Smooth muscle cell (in vitro differentiated cells): ENCODE measurements at regions not wholly inside any gene's neighbourhood (a gene's known extent, or its start where the extent isn't known, plus 50 kb on each side); places are given as distances from the start of the nearest gene placed in this dataset.

Experiments
- DNase-seq: peaks from one replicate; lab custom pipeline; 2025; ENCODE audit not compliant: unreplicated experiment; lab: John Stamatoyannopoulos, UW
- H2AFZ ChIP-seq: fragments of 200-600 bp; sonication (generic); 2 replicates; pipeline ENCODE4 v1.6.0; 2016; ENCODE audit warnings: antibody characterized with exemption, low read depth, mild to moderate bottlenecking
- H3F3A ChIP-seq: fragments of 200-600 bp; sonication (generic); 2 replicates; pipeline ENCODE4 v1.6.0; 2017; ENCODE audit warnings: antibody characterized with exemption, low read depth
- H3K27ac ChIP-seq: fragments of 200-600 bp; sonication (generic); 2 replicates; pipeline ENCODE4 v1.5.1; 2016; ENCODE audit warnings: low read depth, mild to moderate bottlenecking
- H3K27me3 ChIP-seq: fragments of 200-600 bp; sonication (generic); 2 replicates; pipeline ENCODE4 v1.6.1; 2016; ENCODE audit warnings: low read depth, mild to moderate bottlenecking
- H3K36me3 ChIP-seq: fragments of 200-600 bp; sonication (generic); 2 replicates; pipeline ENCODE4 v1.5.1; 2016; ENCODE audit warnings: low read depth
- H3K4me1 ChIP-seq: fragments of 200-600 bp; sonication (generic); 2 replicates; pipeline ENCODE4 v1.5.1; 2016; ENCODE audit warnings: low read depth
- H3K4me2 ChIP-seq: fragments of 200-600 bp; sonication (generic); 2 replicates; pipeline ENCODE4 v1.6.0; 2016; ENCODE audit warnings: mild to moderate bottlenecking
- H3K4me3 ChIP-seq: fragments of 200-600 bp; sonication (generic); 2 replicates; pipeline ENCODE4 v1.5.1; 2016; ENCODE audit warnings: mild to moderate bottlenecking
- H3K79me2 ChIP-seq: fragments of 200-600 bp; sonication (generic); 2 replicates; pipeline ENCODE4 v1.6.0; 2016; ENCODE audit warnings: low read depth, mild to moderate bottlenecking
- H3K9ac ChIP-seq: fragments of 200-600 bp; sonication (generic); 2 replicates; pipeline ENCODE4 v1.6.0; 2016; ENCODE audit warnings: low read depth
- H3K9me3 ChIP-seq: fragments of 200-600 bp; sonication (generic); replicated peaks from 2 replicates; pipeline ENCODE4 v1.5.1; 2016; ENCODE audit warnings: low read depth
- H4K20me1 ChIP-seq: fragments of 200-600 bp; sonication (generic); 2 replicates; pipeline ENCODE4 v1.6.0; 2016; ENCODE audit warnings: low read depth
- CTCF ChIP-seq: fragments of 200-600 bp; sonication (generic); IDR thresholded peaks from 2 replicates; pipeline ENCODE4 v1.5.1; 2017; ENCODE audit warnings: borderline replicate concordance, mild to moderate bottlenecking, antibody characterized with exemption; ENCODE audit not compliant: insufficient read depth, poor library complexity, severe bottlenecking
- WGBS: methylation state at CpG from one replicate; pipeline ENCODE4 v1.1.7; 2016; ENCODE audit warnings: low lambda C conversion rate; 5-methylcytosine and 5-hydroxymethylcytosine counted together

- Histone ChIP-seq H3K27ac (no peak overlapping the region), H3K4me2 (no peak overlapping the region), H3K4me3 (no peak overlapping the region), H3K4me1 (no peaks in the 10 kb centered on the region), H4K20me1 (no peaks in the 10 kb centered on the region), H3K27me3 (peaks cover 3% of the 10 kb centered on the region), H3K9me3 (no peaks in the 10 kb centered on the region), H3F3A (no peaks in the 10 kb centered on the region), H3K79me2 (no peaks in the 10 kb centered on the region), H2AFZ (no peak overlapping the region), H3K9ac (no peak overlapping the region), H3K36me3 (no peaks in the 10 kb centered on the region)
- no peak for DNase-seq
- TF ChIP-seq CTCF: no peak
- WGBS: 74% methylated on average over 3 of the region's 3 CpGs
These were observed 207.0 kb downstream of the BARHL2 start for GRCh38 chr1:90510143-90510542.

DNA sequence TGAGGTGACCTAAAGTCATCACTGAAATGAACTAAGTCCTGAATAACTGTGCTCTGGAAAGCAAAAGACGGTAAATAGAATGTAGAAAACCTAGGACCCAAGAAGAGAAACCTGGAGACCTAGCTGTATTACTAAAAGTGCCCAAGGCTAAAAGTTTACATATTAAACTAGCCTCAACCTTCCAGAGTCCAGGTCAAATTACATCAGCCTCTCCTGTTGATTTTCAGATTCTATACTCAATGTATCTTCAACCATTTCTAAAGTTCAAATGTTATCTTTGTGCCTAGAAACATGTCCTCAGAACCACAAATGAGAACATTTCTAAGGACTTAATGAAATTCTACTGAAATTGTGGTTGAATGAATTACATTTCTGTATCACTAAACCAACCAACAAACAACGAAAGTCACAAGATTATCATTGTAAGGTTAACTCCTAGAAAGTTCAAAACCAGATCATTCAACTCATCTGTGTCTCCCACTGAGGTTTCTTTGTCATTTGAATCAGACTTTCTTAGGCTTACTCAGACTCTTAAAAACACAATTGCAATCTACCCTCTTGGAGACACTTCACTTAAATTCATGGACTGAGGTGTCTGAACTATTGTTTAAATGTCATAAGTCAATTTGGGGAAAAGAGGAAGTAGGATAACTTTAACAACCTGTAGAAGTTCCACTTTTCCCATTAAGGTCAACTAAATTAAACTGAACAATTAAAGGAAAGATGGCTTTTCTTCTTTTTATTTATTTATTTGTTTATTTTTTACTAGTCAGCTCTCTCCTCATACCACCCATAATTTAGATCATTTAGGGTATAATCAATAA, 207.7 kb downstream of the BARHL2 start:
- no peak overlapping the region for H3K4me3 ChIP-seq
- TF ChIP-seq CTCF: no peak
- no peaks in the 10 kb centered on the region for H4K20me1 ChIP-seq
- no peak overlapping the region for H3K4me2 ChIP-seq
- no peaks in the 10 kb centered on the region for H3K9me3 ChIP-seq
- no peak overlapping the region for H3K27ac ChIP-seq
- H3K9ac ChIP-seq: no peak overlapping the region
- DNase-seq: no peak
- WGBS: 80% methylated on average over 2 of the region's 2 CpGs
- peaks cover 3% of the 10 kb centered on the region for H3K27me3 ChIP-seq
- H3F3A ChIP-seq: no peaks in the 10 kb centered on the region
- no peaks in the 10 kb centered on the region for H3K4me1 ChIP-seq
- no peaks in the 10 kb centered on the region for H3K79me2 ChIP-seq
- no peak overlapping the region for H2AFZ ChIP-seq
- H3K36me3 ChIP-seq: no peaks in the 10 kb centered on the region

DNA sequence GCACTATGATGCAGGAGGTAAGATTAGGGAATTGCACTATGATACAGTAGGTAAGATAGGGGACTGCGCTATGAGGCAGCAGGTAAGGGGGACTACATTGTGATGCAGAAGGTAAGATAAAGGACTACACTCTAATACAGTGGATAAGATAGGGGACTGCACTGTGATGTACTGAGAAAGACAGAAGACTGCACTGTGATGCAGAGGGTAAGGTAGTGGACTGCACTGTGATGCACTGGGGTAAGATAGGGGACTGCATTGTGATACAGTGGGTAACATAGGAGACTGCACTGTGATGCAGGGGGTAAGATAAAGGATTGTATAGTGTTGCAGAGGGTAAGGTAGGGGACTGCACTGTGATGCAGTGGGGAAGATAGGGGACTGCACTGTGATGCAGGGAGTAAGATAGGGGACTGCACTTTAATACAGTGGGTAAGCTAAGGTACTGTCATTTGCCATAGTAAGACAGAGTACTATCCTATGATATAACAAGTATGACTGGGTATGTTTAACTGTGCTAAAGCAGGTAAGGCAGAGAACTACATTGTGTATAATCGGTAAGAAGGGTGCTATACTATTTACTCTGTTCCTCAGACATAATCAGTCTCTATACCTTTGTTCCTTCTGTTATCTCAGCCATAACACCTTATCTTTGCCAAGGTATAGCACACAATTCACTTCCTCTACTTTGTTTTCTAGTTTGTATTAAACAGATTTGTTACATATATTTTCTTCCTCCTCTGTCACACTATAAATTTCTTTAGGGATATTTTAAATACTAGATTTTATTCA, 208.5 kb downstream of the BARHL2 start:
- Histone ChIP-seq H3K27ac (no peak overlapping the region), H3K9me3 (no peaks in the 10 kb centered on the region), H3K79me2 (no peaks in the 10 kb centered on the region), H3K27me3 (peaks cover 3% of the 10 kb centered on the region), H3K4me1 (no peaks in the 10 kb centered on the region), H3K4me2 (no peak overlapping the region), H3K9ac (no peak overlapping the region), H3K36me3 (no peaks in the 10 kb centered on the region), H3K4me3 (no peak overlapping the region), H2AFZ (no peak overlapping the region), H4K20me1 (no peaks in the 10 kb centered on the region), H3F3A (no peaks in the 10 kb centered on the region)
- no peak for DNase-seq
- no peak for TF ChIP-seq CTCF
- WGBS: 89% methylated on average over 2 of the region's 2 CpGs
